Cardiac fibroblast (primary cell): ENCODE measurements at regions not wholly inside any gene's neighbourhood (a gene's known extent, or its start where the extent isn't known, plus 50 kb on each side); places are given as distances from the start of the nearest gene placed in this dataset.

Experiments
- DNase-seq, 2 donors: peaks; one replicate each; pipeline versions ENCODE4 v3.0.0 to v3.0.0-alpha.2; 2010; ENCODE audit warnings: low read depth in 2 of 2
- H3K4me3 ChIP-seq, 2 donors: replicated peaks in 1 of 2; 1 replicate in 1 of 2; 2 replicates in 1 of 2; pipeline ENCODE4 v1.5.1; 2011; ENCODE audit warnings: low read depth in 2 of 2, low read length in 2 of 2, mild to moderate bottlenecking in 2 of 2, moderate library complexity in 1 of 2
- TF ChIP-seq, protein P1 (sequence below): IDR thresholded peaks from one replicate; pipeline ENCODE4 v1.5.1; 2011; ENCODE audit warnings: low read depth, mild to moderate bottlenecking, low read length, inconsistent platforms

DNA sequence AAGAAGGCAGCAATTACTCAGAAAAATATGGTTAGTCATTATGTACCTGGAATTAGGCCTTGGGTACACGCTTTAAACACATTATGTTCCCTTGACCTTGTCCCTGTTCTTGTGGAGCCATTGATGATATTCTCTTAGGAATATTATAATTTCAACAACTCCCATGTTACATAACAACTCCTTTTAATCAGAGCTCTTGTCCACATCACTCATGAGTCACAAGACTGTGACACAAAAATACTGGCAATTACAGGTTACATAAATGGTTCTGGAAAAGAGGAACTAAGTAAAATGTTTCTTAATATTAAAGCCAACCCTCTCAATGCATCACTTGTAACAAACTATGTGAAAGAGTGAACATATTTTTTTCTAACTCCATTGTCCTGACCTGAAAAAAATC, 143.8 kb upstream of the PCLO start:
- TF ChIP-seq, protein P1, sequence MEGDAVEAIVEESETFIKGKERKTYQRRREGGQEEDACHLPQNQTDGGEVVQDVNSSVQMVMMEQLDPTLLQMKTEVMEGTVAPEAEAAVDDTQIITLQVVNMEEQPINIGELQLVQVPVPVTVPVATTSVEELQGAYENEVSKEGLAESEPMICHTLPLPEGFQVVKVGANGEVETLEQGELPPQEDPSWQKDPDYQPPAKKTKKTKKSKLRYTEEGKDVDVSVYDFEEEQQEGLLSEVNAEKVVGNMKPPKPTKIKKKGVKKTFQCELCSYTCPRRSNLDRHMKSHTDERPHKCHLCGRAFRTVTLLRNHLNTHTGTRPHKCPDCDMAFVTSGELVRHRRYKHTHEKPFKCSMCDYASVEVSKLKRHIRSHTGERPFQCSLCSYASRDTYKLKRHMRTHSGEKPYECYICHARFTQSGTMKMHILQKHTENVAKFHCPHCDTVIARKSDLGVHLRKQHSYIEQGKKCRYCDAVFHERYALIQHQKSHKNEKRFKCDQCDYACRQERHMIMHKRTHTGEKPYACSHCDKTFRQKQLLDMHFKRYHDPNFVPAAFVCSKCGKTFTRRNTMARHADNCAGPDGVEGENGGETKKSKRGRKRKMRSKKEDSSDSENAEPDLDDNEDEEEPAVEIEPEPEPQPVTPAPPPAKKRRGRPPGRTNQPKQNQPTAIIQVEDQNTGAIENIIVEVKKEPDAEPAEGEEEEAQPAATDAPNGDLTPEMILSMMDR = no peak
- DNase-seq = peak in 1 of 2 donors; percentile 10
- H3K4me3 ChIP-seq = no peak overlapping the region

DNA sequence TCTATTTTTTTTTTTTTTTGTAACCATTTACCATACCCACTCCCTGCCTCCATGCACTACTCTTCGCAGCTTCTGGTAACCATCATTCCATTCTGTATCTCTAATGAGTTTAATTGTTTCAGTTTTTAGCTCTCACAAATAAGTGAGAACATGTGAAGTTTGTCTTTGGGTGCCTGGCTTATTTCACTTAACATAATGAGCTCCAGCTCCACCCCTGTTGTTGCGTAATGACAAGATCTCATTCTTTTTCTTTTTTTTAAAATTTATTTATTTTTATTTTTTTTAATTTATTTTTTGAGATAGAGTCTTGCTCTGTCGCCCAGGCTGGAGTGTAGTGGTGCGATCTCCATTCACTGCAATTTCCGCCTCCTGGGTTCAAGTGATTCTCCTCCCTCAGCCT, 142.3 kb upstream of the PCLO start:
- TF ChIP-seq, protein P1 = no peak
- DNase-seq = no peak
- no peak overlapping the region for H3K4me3 ChIP-seq

DNA sequence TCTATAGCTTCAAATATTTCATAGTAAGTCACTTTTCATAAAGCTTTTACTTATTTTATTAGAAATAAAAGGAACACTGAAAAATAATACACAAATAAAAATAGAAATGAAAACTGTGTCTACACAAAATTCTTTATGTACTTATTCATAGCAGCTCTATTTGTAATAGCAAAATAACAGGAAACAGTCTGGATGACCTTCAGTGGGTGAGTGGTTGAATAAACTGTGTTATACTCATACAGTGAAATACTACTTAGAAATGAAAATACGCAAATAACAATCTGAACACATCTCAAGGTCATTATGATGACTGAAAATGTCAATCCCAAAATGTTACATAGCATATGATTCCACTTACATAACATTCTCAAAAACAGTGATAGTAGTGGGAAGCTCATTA, 138.7 kb upstream of the PCLO start:
- H3K4me3 ChIP-seq = no peak overlapping the region
- TF ChIP-seq, protein P1 = no peak
- peak; percentile 7 to 61 for DNase-seq

DNA sequence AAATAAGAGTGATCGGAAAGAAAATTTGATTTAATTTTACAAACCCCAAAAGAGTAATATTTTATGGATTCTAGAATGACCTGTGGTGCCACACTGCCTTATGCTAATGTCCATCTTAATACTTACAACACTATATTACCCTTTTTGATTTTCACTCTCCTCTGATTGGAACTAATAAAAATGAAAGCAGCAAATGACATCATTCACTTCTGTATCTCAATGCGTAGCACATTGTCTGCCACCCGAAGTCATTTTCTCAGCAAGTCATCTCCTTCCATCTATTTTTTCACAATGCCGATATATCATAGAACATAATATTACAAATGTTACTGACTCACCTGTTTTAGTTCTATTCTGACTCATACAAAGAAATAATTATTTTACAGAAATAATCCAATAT, 127.5 kb upstream of the PCLO start:
- no peak for DNase-seq
- TF ChIP-seq, protein P1 = no peak
- no peak overlapping the region for H3K4me3 ChIP-seq

DNA sequence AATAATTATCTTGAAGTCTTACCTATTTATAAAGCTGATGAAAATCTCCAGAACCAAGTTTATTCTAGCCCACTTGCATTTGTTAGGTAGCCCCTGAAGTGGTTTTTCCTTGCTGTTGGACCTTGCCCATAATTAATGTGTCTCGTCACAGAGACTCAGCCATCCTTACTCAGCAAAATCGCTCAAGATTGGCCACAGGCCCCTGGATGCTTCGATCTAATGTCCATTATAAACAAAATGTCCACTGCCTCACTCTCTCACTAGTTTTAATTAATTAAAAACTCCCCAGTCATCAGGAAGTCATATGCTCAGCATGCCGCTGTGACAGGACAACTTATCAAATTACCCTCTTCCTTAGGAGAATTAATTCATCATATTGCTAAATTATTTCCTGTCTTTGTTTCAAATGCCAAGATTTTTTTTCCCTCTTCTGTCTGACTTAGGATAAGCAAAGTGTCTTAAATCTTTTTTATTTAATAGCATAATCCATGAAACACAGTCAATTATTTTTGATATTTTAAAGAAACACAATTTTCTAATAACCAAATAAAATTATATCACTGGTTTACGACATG, 126.8 kb upstream of the PCLO start:
- TF ChIP-seq, protein P1 = no peak
- no peak for DNase-seq
- H3K4me3 ChIP-seq = no peak overlapping the region

DNA sequence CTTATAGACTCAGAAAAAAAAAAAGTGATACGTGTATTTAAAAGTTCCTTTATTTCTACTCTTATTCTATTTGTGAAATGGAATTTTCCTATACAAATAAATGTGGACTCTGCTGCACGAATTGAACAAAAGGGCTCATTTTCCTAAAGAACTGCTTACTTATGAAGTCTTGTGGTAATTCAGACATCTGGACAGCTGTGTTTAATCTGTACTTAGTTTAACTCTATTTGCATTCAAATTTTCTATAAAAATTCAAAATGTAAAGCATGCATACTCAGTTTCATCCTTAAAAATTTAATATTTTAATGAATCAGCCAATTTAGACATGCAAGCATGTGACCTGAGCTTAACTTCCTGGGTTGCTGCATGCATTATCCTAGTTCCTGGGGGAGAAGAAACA, 118.0 kb upstream of the PCLO start:
- no peak for DNase-seq

More for the DNA sequence above, 118.0 kb upstream of the PCLO start:
- no peak overlapping the region for H3K4me3 ChIP-seq
- TF ChIP-seq, protein P1 = no peak
